Skeletal muscle tissue (tissue), 3 donors: ENCODE measurements at regions not wholly inside any gene's neighbourhood (a gene's known extent, or its start where the extent isn't known, plus 50 kb on each side); places are given as distances from the start of the nearest gene placed in this dataset.

ENCODE experiments used
- H3K27ac ChIP-seq: one replicate; pipeline ENCODE4 v1.7.0; 2013; ENCODE audit warnings: mild to moderate bottlenecking, low read depth, low read length, inconsistent platforms
- H3K27me3 ChIP-seq, 3 donors: one replicate each; pipeline ENCODE4 v1.7.0; 2013; ENCODE audit warnings: low read length in 3 of 3; ENCODE audit not compliant: control insufficient read depth in 3 of 3, insufficient read depth in 3 of 3
- H3K36me3 ChIP-seq, 3 donors: one replicate each; pipeline ENCODE4 v1.7.0; 2013; ENCODE audit warnings: low read length in 3 of 3; ENCODE audit not compliant: control insufficient read depth in 3 of 3, insufficient read depth in 3 of 3
- H3K4me1 ChIP-seq, 3 donors: one replicate each; pipeline ENCODE4 v1.7.0; 2013; ENCODE audit warnings: low read length in 3 of 3, mild to moderate bottlenecking in 3 of 3; ENCODE audit not compliant: control insufficient read depth in 3 of 3, insufficient read depth in 3 of 3
- H3K4me3 ChIP-seq, 3 donors: one replicate each; pipeline ENCODE4 v1.7.0; 2013; ENCODE audit warnings: low read length in 3 of 3
- H3K9ac ChIP-seq, 3 donors: one replicate each; pipeline ENCODE4 v1.7.0; 2013; ENCODE audit warnings: low read length in 3 of 3, mild to moderate bottlenecking in 3 of 3, moderate library complexity in 2 of 3, low read depth in 1 of 3
- H3K9me3 ChIP-seq, 3 donors: one replicate each; pipeline ENCODE4 v1.7.0; 2013; ENCODE audit warnings: low read length in 3 of 3; ENCODE audit not compliant: control insufficient read depth in 3 of 3
- donor health status: Osteomylitis.

DNA sequence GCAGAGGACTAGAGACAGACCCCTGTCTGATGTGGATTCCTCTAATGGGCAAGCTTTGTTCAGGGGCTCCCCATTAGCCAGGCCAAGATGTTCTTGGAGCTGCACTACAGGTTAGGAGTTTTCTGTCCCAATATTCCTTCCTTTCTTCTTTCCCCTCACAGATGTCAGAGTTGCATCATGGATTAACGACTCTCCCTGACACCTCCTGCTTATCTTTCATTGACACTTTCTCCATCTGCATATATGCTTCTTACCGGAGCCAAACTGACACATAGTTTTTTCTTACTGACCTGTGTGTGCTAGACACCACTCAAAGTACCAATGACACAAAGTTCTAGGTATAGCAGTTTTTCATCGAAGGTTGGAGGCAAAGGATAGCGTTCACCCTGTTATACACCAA, 228.6 kb upstream of the HCCS start:
- H3K9me3 ChIP-seq = no peaks in the 10 kb centered on the region
- H3K27me3 ChIP-seq = no peaks in the 10 kb centered on the region
- no peak overlapping the region for H3K9ac ChIP-seq
- no peaks in the 10 kb centered on the region for H3K4me1 ChIP-seq
- no peak overlapping the region for H3K4me3 ChIP-seq
- H3K36me3 ChIP-seq = no peaks in the 10 kb centered on the region
- H3K27ac ChIP-seq = no peak overlapping the region

DNA sequence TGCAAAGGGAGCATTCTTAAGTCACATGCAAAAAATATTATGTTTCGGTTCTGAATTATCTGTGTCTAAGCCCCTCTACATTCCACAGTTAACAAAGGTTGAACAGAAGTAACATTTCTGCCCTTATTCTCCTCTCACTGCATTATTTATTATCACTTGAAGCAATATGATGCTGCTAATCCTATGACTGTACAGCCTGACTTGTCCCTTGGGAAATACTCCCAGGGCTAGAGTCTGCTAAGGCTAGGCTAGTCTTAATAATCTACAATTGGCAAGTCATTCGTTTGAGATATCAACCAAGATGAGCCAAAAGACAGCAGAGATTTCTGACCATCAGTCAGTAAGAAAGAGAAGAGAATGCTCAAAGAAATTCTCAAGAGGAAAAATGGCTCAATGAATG, 226.9 kb upstream of the HCCS start:
- H3K9me3 ChIP-seq = no peaks in the 10 kb centered on the region
- no peaks in the 10 kb centered on the region for H3K27me3 ChIP-seq
- no peaks in the 10 kb centered on the region for H3K36me3 ChIP-seq
- no peak overlapping the region for H3K9ac ChIP-seq
- H3K4me3 ChIP-seq = no peak overlapping the region
- no peaks in the 10 kb centered on the region for H3K4me1 ChIP-seq
- no peak overlapping the region for H3K27ac ChIP-seq

DNA sequence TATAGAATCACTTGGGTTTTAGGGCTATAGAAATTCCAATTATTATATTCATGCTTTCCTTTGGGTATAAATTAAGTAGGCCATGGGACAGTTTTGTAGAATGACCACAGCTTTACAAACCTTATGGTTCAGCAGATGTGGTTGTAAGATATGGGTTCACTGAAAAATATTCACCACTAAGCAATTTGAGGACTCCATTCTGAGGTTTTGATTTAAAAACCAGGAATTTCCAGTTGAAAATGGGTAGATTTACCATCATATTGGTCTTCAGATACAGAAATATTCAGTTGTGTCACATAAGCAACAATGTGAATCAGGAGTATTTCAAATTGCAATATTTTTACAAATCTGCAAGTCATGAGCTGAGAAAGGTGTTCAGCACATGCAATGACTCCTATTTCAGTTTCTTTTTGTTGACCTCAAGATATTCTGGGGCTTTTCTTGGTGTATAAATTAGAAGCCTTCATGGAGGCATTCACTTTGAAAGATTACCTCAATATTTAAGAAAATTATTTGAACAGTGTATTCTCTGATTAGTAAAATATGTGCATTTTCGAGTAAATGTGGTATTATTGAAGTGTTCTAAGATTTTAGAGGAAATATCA, 218.4 kb upstream of the HCCS start:
- no peak overlapping the region for H3K4me3 ChIP-seq
- H3K9ac ChIP-seq = no peak overlapping the region
- no peaks in the 10 kb centered on the region for H3K4me1 ChIP-seq

DNA sequence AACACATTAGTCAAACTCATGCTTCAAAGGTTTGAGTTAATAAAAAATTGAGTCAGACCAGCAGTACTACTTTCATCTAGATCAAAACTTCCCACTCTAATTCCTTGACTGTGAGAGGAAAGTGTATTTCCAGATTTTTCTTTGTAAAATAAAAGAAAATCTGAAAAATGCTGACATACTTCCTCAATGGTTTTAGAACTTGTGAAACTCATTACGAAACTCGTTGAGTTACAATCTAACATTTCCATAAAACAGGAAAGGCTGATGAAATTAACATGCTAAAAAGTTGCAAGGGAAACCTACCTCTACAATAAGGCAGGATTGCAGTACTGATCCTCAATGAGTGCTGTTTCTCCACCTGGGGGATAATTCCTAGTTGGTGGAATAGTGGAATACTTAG, 217.8 kb upstream of the HCCS start:
- Histone ChIP-seq H3K27me3 (no peaks in the 10 kb centered on the region), H3K9me3 (no peaks in the 10 kb centered on the region), H3K36me3 (no peaks in the 10 kb centered on the region), H3K27ac (no peak overlapping the region), H3K4me3 (no peak overlapping the region), H3K9ac (no peak overlapping the region), H3K4me1 (no peaks in the 10 kb centered on the region)

More for the DNA sequence above, 218.4 kb upstream of the HCCS start:
- H3K9me3 ChIP-seq = no peaks in the 10 kb centered on the region
- H3K27ac ChIP-seq = no peak overlapping the region
- H3K36me3 ChIP-seq = no peaks in the 10 kb centered on the region
- H3K27me3 ChIP-seq = no peaks in the 10 kb centered on the region

DNA sequence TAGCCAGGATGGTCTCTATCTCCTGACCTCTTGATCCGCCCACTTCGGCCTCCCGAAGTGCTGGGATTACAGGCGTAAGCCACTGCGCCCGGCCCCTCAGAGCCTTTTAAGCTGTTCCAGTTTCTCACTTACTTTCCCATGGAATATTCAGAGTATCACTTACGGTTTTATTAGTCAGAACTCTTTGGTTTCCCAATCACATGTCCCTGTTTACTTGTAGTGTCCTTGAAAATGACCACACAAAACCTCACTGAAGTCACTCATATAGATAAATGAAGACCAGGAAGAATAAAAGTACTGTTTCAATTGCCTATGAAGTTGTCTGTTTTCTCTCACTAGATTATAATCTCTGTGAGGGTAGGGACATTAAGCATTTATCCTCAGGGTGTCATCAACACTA, 217.2 kb upstream of the HCCS start:
- Histone ChIP-seq H3K36me3 (no peaks in the 10 kb centered on the region), H3K27ac (no peak overlapping the region), H3K4me3 (no peak overlapping the region), H3K27me3 (no peaks in the 10 kb centered on the region), H3K9ac (no peak overlapping the region), H3K4me1 (no peaks in the 10 kb centered on the region), H3K9me3 (no peaks in the 10 kb centered on the region)

DNA sequence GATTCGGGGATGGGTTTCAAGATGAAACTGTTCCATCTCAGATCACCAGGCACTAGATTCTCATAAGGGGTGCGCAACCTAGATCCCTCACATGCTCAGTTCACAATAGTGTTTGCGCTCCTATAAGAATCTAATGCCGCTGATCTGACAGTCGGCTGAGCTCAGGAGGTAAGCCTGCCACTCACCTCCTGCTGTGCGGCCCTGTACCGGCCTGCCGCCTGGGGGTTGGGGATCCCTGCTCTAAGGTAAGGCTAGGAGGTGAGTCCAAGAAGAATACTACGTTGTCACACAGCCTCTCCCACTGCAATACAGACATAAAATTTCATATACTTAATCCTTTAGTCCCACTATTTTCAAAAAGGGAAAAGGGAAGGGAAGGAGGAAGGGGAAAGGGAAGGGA, 213.4 kb upstream of the HCCS start:
- Histone ChIP-seq H3K4me1 (no peaks in the 10 kb centered on the region), H3K36me3 (no peaks in the 10 kb centered on the region)

DNA sequence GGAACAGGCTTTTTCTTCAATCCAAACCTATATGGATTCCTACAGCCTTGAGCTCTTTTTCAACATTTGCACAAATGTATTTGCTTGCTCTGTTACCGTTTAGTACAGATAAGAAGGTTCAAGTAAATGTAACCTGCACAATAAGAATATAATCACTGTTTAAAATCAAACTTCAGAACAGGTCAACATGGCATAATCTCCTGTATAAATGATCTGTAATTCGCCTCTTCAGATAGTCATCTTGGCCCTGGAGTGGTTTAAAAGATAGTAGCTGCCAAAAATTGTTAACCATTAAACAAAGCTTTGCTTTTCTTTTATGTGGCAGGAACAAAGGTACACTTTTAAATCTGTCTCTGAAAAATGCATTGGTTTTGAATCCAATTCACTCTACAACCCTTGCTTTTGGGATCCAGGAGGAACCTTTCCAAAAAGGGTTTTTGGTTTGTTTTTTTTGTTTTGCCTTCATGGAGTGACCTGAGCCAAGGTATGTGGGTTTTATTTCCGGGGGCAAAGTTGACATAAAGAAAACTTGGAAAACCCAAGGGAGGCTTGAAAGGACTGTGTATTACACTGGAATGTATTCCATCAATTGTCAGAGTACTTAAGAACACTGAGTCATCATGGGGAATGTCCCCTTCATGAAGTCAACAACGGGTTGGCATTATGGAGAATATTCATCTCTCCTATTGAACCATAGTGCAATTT, 210.4 kb upstream of the HCCS start:
- H3K27me3 ChIP-seq = no peaks in the 10 kb centered on the region
- H3K4me1 ChIP-seq = no peaks in the 10 kb centered on the region
- H3K4me3 ChIP-seq = no peak overlapping the region
- no peak overlapping the region for H3K9ac ChIP-seq
- H3K27ac ChIP-seq = no peak overlapping the region
- no peaks in the 10 kb centered on the region for H3K9me3 ChIP-seq
- no peaks in the 10 kb centered on the region for H3K36me3 ChIP-seq

More for the DNA sequence above, 213.4 kb upstream of the HCCS start:
- no peak overlapping the region for H3K4me3 ChIP-seq
- no peaks in the 10 kb centered on the region for H3K9me3 ChIP-seq
- no peak overlapping the region for H3K27ac ChIP-seq
- no peaks in the 10 kb centered on the region for H3K27me3 ChIP-seq
- no peak overlapping the region for H3K9ac ChIP-seq

DNA sequence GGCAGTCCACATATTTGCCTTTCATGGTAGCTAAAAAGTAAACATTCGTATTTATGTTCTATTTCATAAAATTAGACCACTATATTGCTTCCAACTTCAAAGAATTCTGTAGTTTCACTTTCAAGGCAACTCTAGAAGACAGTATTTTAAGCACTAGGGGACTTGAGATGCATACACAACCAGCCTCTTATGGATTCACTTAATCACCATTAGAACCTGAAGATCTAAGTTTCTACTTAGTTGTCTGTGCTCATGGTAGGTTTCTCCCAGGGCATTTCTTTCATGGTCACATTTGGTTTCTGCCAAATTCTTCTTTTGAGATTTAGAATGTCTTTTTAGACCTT, 209.9 kb upstream of the HCCS start:
- H3K27me3 ChIP-seq = no peaks in the 10 kb centered on the region
- H3K9ac ChIP-seq = no peak overlapping the region
- no peaks in the 10 kb centered on the region for H3K4me1 ChIP-seq
- no peak overlapping the region for H3K4me3 ChIP-seq
- no peaks in the 10 kb centered on the region for H3K36me3 ChIP-seq
- H3K27ac ChIP-seq = no peak overlapping the region
- no peaks in the 10 kb centered on the region for H3K9me3 ChIP-seq

DNA sequence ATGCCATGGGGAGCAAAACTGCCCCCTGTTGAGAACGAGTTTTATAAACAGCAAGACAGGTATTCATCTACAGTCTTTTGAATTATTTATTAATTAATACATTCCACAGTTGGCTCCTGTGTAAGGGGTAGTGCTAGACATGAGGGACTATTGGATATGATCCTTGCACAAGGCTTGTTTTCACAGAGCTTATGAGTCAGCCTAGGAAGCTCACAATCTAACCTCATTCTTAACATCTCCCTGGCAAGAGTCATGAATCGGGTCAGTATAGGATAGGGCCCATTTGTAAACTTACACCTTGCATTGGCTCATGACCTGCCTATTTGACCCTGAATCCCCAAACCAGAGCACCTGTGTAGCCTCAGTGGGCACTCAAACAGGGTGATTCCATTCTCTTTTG, 209.1 kb upstream of the HCCS start:
- Histone ChIP-seq H3K27me3 (no peaks in the 10 kb centered on the region), H3K9me3 (no peaks in the 10 kb centered on the region), H3K4me3 (no peak overlapping the region), H3K27ac (no peak overlapping the region), H3K36me3 (no peaks in the 10 kb centered on the region), H3K4me1 (no peaks in the 10 kb centered on the region), H3K9ac (no peak overlapping the region)

DNA sequence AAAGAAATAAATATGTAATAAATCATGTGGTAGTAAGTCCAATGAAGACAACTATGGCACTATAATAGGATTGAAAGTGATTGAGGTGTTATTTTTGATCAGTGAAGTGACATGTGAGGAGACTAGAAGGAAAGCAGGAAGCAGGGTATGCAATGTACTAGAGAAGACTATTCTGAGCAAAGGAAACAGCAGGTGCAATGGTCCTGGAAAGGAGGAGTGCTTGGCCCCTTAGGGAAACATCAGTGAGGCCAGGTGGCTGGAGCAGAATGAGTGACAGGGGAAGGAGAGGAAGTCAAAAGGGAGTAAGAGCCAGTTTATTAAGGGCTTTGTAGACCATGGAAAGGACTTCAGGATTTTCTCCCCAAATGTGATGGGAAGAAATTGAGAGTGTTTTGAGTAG, 207.6 kb upstream of the HCCS start:
- H3K9ac ChIP-seq = no peak overlapping the region
- H3K4me3 ChIP-seq = no peak overlapping the region
- H3K27me3 ChIP-seq = no peaks in the 10 kb centered on the region
- no peaks in the 10 kb centered on the region for H3K9me3 ChIP-seq
- H3K36me3 ChIP-seq = no peaks in the 10 kb centered on the region
- H3K27ac ChIP-seq = no peak overlapping the region
- H3K4me1 ChIP-seq = no peaks in the 10 kb centered on the region
